Suprapubic skin (tissue), 4 donors: ENCODE measurements at regions not wholly inside any gene's neighbourhood (a gene's known extent, or its start where the extent isn't known, plus 50 kb on each side); places are given as distances from the start of the nearest gene placed in this dataset.

Source experiments
- DNase-seq, 2 donors: peaks; one replicate each; pipeline ENCODE4 v3.0.0-alpha.2; 2019; ENCODE audit warnings: low spot score in 2 of 2
- H3K27ac ChIP-seq: fragments of 200-600 bp; sonication (generic); one replicate; pipeline ENCODE4 v1.5.1; 2019
- H3K27me3 ChIP-seq: fragments of 200-600 bp; sonication (generic); one replicate; pipeline ENCODE4 v1.5.1; 2019
- H3K36me3 ChIP-seq: fragments of 200-600 bp; sonication (generic); one replicate; pipeline ENCODE4 v1.5.1; 2019
- H3K4me1 ChIP-seq: fragments of 200-600 bp; sonication (generic); one replicate; pipeline ENCODE4 v1.5.1; 2019
- H3K4me3 ChIP-seq: fragments of 200-600 bp; sonication (generic); one replicate; pipeline ENCODE4 v1.5.1; 2019; ENCODE audit warnings: mild to moderate bottlenecking
- H3K9me3 ChIP-seq: fragments of 200-600 bp; sonication (generic); one replicate; pipeline ENCODE4 v1.5.1; 2019
- CTCF ChIP-seq, 2 donors: fragments of 200-600 bp in 1 of 2; fragments of 450-650 bp in 1 of 2; sonication (generic) in 1 of 2; IDR thresholded peaks; one replicate each; pipeline ENCODE4 v1.5.1; 2016 to 2019; ENCODE audit warnings: antibody characterized with exemption in 2 of 2, mild to moderate bottlenecking in 1 of 2, moderate library complexity in 1 of 2
- EP300 ChIP-seq: sonication (generic); formaldehyde crosslinking; IDR thresholded peaks from one replicate; pipeline ENCODE4 v1.6.1; 2017; ENCODE audit warnings: antibody characterized with exemption
- POLR2A ChIP-seq, 2 donors: fragments of 450-650 bp; IDR thresholded peaks; one replicate each; pipeline ENCODE4 v1.6.1; 2017; ENCODE audit warnings: antibody characterized with exemption in 2 of 2, mild to moderate bottlenecking in 2 of 2, moderate library complexity in 2 of 2
- POLR2AphosphoS5 ChIP-seq, 3 donors: sonication (generic); formaldehyde crosslinking; IDR thresholded peaks; one replicate each; pipeline ENCODE4 v1.6.1; 2017; ENCODE audit warnings: antibody characterized with exemption in 3 of 3
- WGBS: methylation state at CpG from one replicate; pipeline ENCODE4 v1.1.5; 2018; 5-methylcytosine and 5-hydroxymethylcytosine counted together

DNA sequence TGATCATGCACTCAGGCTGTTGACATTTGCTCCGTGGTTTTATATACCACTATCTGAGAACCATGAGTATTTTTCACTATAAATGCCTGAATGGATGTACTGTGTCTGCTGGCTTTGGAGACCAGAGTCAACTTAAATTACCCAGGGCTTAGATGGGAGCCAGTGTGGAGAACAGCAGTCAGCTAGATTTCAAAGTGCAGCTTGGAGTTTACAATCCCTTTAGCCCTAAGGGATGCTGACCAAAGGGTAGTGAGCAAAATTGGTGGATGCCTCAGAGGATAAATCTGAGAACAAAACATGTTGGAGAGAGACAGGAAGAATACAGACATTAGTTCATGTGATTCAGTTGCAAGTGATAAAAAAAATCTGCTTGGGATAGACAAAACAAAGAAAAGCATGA, 327.5 kb downstream of the C11orf87 start:
- Histone ChIP-seq H3K4me3 (no peak overlapping the region), H3K27ac (no peak overlapping the region), H3K36me3 (no peaks in the 10 kb centered on the region), H3K4me1 (no peaks in the 10 kb centered on the region), H3K9me3 (no peaks in the 10 kb centered on the region), H3K27me3 (no peaks in the 10 kb centered on the region)
- 69% methylated on average over 1 of the region's 1 CpG for whole genome bisulfite sequencing
- no peak for TF ChIP-seq POLR2AphosphoS5 (IDR thresholded peaks at IDR 0.05)
- no peak for TF ChIP-seq POLR2A (IDR thresholded peaks at IDR 0.05)
- TF ChIP-seq EP300: no peak
- TF ChIP-seq CTCF (IDR thresholded peaks at IDR 0.05): no peak
- no peak for DNase-seq

- Histone ChIP-seq H3K4me1 (no peaks in the 10 kb centered on the region), H3K4me3 (no peak overlapping the region), H3K9me3 (no peaks in the 10 kb centered on the region), H3K27ac (no peak overlapping the region), H3K36me3 (no peaks in the 10 kb centered on the region), H3K27me3 (no peaks in the 10 kb centered on the region)
- DNase-seq: no peak
- TF ChIP-seq POLR2AphosphoS5 (IDR thresholded peaks at IDR 0.05) (no peak), EP300 (no peak), CTCF (IDR thresholded peaks at IDR 0.05) (no peak), POLR2A (IDR thresholded peaks at IDR 0.05) (no peak)
- 87% methylated on average over 2 of the region's 2 CpGs for WGBS
These were observed 329.0 kb downstream of the C11orf87 start for GRCh38 chr11:109750964-109751363.

GRCh38 chr11:109752212-109752825, 330.3 kb downstream of the C11orf87 start:
- Histone ChIP-seq H3K4me3 (no peak overlapping the region), H3K27me3 (no peaks in the 10 kb centered on the region), H3K27ac (no peak overlapping the region), H3K9me3 (no peaks in the 10 kb centered on the region), H3K4me1 (no peaks in the 10 kb centered on the region), H3K36me3 (no peaks in the 10 kb centered on the region)
- DNase-seq: no peak
- 87% methylated on average over 5 of the region's 5 CpGs for WGBS
- no peak for TF ChIP-seq EP300
- TF ChIP-seq POLR2AphosphoS5 (IDR thresholded peaks at IDR 0.05): no peak
- TF ChIP-seq CTCF (IDR thresholded peaks at IDR 0.05): no peak
- TF ChIP-seq POLR2A (IDR thresholded peaks at IDR 0.05): no peak

GRCh38 chr11:109756521-109756920, 334.5 kb downstream of the C11orf87 start:
- no peaks in the 10 kb centered on the region for H3K27me3 ChIP-seq
- no peak overlapping the region for H3K4me3 ChIP-seq
- H3K36me3 ChIP-seq: no peaks in the 10 kb centered on the region
- DNase-seq: no peak
- no peak for TF ChIP-seq CTCF (IDR thresholded peaks at IDR 0.05)
- TF ChIP-seq POLR2AphosphoS5 (IDR thresholded peaks at IDR 0.05): no peak
- TF ChIP-seq EP300: no peak
- TF ChIP-seq POLR2A (IDR thresholded peaks at IDR 0.05): no peak
- WGBS: 94% methylated on average over 1 of the region's 1 CpG
- H3K4me1 ChIP-seq: no peaks in the 10 kb centered on the region
- no peaks in the 10 kb centered on the region for H3K9me3 ChIP-seq
- no peak overlapping the region for H3K27ac ChIP-seq

GRCh38 chr11:109756951-109757350, 335.0 kb downstream of the C11orf87 start:
- WGBS: 80% methylated on average over 3 of the region's 3 CpGs
- Histone ChIP-seq H3K27ac (no peak overlapping the region), H3K4me3 (no peak overlapping the region), H3K27me3 (no peaks in the 10 kb centered on the region), H3K9me3 (no peaks in the 10 kb centered on the region), H3K4me1 (no peaks in the 10 kb centered on the region), H3K36me3 (no peaks in the 10 kb centered on the region)
- DNase-seq: no peak
- TF ChIP-seq EP300 (no peak), POLR2A (IDR thresholded peaks at IDR 0.05) (no peak)

- TF ChIP-seq POLR2AphosphoS5 (IDR thresholded peaks at IDR 0.05) (no peak), POLR2A (IDR thresholded peaks at IDR 0.05) (no peak), EP300 (no peak), CTCF (IDR thresholded peaks at IDR 0.05) (no peak)
- Histone ChIP-seq H3K36me3 (no peaks in the 10 kb centered on the region), H3K4me3 (no peak overlapping the region), H3K9me3 (no peaks in the 10 kb centered on the region), H3K27ac (no peak overlapping the region), H3K4me1 (no peaks in the 10 kb centered on the region), H3K27me3 (no peaks in the 10 kb centered on the region)
- WGBS: 81% methylated on average over 3 of the region's 3 CpGs
- no peak for DNase-seq
These were observed 330.6 kb upstream of the ZC3H12C start for GRCh38 chr11:109762546-109762945.
